A549 (cell line): ENCODE measurements at regions not wholly inside any gene's neighbourhood (a gene's known extent, or its start where the extent isn't known, plus 50 kb on each side); places are given as distances from the start of the nearest gene placed in this dataset.

Source experiments
- CTCF ChIP-seq: fragments of >200 bp; sonication (Bioruptor Twin); formaldehyde crosslinking; IDR thresholded peaks from 3 replicates; pipeline ENCODE4 v1.5.1; 2016
- JUN ChIP-seq, 2 experiments: fragments of >200 bp; sonication (Bioruptor Twin); formaldehyde crosslinking; IDR thresholded peaks; 2 replicates in 1 of 2; 3 replicates in 1 of 2; pipeline ENCODE4 v1.6.1; 2016 to 2017
- MAX ChIP-seq: IDR thresholded peaks from 2 replicates; pipeline ENCODE4 v1.6.1; 2012
- POLR2A ChIP-seq: IDR thresholded peaks from 2 replicates; pipeline ENCODE4 v1.6.1; 2012; ENCODE audit warnings: mild to moderate bottlenecking, low read length
- REST ChIP-seq: fragments of 200-600 bp; sonication (generic); IDR thresholded peaks from 2 replicates; pipeline ENCODE4 v1.6.1; 2016; ENCODE audit warnings: antibody characterized with exemption, mild to moderate bottlenecking, moderate library complexity
- ZNF302 ChIP-seq: fragments of 250-450 bp; sonication (Bioruptor Pico); IDR thresholded peaks from 2 replicates; pipeline ENCODE4 v1.9.0; 2021; ENCODE audit warnings: inconsistent platforms, mild to moderate bottlenecking, moderate library complexity

- TF ChIP-seq MAX, result no peak
- no peak for TF ChIP-seq CTCF
- TF ChIP-seq ZNF302 (CRISPR knock-in tag), result no peak
- TF ChIP-seq POLR2A, result no peak
- TF ChIP-seq JUN (IDR thresholded peaks at IDR 0.05), result no peak
- no peak for TF ChIP-seq REST
Observed at GRCh38 chr22:48506506-48507145, 1321.0 kb downstream of the BRD1 start.
